Retina (tissue), 1 donor: ENCODE measurements at regions not wholly inside any gene's neighbourhood (a gene's known extent, or its start where the extent isn't known, plus 50 kb on each side); places are given as distances from the start of the nearest gene placed in this dataset.
"Not testable (repeated sequence)": the region's sequence is repeated elsewhere in the genome, so short reads cannot be mapped to it uniquely, and the experiment has no call there.

Experiments used
- DNase-seq: peaks from one replicate; pipeline ENCODE4 v3.0.0-alpha.2; 2016

DNA sequence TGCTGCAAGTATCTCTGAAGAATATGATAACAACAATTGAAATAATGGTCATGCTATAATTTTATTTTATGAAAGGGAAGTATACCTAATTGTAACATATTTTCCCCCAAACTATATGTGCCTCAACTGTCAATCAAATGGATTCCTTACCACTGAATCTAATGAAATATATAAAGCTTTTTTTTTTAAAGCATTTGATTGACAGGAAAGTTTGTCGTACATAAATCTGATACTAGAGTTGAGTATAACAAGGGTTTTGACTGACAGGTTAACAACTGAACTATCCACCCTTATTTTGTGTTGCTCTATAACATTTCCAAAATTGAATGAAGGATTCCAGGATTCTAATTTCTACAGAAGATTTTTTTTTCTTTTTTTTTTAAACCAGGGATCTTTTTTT lies 1333.3 kb upstream of the SLC39A10 start:
- DNase-seq, result no peak

DNA sequence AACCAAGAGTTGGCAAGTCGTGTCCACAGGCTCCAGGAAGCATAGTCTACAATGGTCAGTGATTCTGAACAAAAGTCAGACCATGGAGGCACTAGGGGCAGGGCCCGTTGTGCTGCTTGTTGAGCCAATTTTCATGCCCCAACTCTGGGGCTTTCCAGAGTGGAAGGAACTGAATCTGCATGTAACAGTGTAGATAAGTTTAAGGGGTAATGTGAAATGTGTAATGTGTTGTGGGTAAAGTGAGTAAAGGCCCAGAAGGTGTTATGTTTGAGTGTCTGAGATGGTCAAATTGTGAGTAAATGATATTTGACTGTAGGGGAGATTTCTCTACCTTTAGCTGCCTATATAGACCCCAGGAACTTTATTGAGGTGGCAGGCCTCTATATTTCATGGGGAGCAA lies 1336.5 kb upstream of the SLC39A10 start:
- DNase-seq, result no peak

DNA sequence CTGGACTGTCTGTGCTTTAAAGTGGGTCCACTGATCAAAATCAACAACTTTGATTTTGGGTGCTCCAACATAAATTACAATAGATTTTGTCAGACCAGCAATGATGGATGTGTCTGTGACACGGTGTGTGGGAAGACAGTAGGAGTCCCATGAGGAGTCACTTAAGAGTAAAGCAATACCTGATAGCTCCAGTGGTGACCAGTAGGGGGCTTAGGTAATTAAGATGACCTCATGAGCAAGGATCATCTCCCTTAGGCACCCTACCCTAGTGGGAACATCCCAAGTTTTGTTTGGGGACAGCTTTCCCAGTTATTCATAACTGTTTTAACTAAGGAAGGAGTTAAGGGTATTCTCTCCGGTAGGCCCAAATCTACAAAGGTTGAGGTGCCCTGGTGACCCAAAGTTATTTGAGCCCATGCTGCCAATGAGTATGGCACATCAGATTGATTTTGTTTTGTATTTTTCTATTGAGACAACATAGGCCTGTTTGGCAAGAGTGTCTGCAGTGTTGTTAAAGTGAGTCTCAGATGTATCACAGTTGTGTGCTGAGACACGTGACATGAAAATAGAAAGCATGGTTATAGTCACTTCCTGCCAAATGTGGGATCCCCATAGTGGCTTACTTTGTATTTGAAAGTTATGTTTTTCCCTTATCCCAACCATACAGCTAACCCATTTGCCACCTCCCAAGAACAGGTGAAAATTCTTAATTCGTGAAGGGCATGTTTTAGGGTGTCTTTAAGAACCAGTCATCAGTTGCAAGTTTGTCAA lies 1337.6 kb upstream of the SLC39A10 start:
- DNase-seq, result no peak

DNA sequence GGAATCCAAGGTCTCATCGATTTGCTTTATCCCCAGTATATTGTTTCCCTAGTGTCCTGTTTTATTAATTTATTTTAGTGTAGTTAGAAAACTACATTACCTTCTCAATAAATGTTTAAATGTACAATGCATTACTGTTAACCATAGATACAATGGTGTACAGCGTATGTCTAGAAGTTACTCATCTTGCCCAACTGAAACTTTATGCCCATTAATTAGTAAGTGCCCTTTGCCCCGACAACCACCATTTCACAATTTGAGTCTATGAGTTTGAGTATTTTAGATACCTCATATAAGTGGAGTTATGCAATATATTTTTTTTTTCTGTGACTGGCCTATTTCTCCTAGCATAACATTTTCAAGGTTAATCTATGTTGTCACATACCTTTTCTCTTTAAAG lies 1343.0 kb upstream of the SLC39A10 start:
- DNase-seq, result no peak

DNA sequence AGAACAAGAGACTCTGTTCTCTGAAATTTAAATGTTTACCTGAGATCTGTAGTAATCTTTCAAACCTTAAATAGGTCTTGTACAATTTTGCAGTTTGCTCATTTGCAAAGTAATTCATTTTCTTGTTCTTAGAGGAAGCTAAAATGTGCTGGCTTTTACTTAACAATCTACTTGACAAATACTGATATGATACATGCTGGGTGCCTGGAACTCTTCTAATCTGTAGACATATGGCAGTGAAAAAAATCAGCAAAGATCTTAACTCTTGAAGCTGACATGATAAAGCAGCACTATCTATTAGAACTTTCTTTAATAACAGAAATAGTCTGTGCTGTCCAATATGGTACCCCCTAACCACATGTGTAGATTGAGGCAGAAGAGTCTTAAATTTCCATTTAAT lies 1352.8 kb upstream of the SLC39A10 start:
- DNase-seq, result no peak

DNA sequence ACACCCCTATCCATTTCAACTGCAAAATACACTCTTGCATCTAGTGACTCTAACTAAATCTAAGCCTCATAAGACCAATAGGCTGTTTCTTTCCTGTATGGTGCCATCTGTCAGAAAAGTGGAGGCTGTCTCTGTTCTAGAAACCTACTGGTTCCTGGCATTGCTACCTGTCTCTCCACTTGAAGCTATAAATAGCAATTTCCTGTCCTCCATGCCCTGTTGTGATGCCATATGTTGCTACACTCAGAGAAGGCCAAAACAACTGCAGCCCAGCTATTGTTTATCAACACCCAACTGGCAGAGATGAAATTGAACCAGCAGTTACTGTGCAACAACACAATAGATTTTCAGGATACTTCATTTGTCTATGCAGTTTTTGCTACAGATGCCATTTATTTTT lies 1355.1 kb upstream of the SLC39A10 start:
- DNase-seq, result no peak

DNA sequence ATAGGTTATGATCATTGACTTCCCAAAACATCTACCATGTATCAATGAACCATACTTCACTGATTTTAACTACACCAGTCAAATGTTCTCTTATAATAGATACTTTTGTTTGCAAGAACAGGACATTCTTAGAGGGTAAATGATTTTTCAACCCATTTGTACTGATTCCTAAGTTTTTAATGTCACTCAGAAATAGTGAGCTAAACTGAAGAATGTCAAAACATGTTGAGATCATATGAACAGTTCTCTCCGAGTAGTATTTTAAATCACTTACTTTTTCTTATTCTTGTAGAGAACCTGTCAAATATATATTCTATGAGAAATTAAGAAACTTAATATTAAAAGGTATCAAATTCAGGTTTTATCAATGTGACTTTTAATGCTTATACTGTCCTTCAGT lies 1362.9 kb upstream of the SLC39A10 start:
- no peak for DNase-seq

DNA sequence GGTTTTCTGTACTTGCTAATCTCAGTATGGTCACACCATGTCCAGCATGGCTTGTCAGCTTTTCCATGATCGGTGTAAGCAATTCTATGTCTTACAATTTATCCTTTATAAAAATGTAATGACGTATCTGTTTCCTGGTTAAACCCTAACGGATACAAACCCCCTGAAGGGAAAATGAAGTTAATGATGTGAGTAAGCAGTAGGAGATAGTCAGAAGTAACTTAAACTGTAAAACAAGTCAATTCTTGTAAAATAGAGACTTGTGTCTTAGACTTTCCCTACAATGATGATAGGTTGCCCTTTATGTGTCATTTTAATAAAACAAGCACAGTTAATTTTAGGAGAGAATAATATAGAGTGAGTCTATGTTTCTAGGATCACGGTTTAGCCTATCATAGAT lies 1365.9 kb upstream of the SLC39A10 start:
- no peak for DNase-seq

DNA sequence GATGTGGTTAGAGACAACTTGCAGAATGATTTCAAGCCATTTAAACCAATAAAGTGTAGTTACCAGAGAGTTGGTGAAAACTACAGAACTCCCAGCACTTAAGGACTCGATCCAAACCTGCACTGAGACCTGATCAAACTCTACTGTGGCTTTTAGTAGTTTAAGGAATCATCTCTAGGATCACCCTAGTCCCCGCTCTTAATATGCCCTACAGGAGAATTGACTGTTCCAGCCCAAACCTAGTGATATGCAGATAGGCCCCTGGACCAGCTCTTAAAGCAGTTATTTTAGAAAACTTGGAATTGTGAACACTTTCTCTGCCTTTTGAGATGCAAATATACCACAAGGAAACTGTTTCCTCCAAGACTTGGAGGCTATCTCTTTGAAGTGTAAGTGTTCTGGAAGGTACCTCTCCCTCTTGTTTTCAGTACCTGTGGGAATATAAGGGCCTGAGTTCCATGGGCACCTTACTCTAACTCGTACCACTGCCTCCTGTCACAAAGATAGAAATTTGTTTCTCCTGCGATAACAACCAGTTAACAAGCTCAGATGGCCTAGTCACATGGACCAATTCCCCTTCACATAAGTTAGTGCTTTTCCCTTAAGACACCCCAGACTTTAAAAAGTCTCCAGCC lies 1367.2 kb upstream of the SLC39A10 start:
- DNase-seq, result no peak

DNA sequence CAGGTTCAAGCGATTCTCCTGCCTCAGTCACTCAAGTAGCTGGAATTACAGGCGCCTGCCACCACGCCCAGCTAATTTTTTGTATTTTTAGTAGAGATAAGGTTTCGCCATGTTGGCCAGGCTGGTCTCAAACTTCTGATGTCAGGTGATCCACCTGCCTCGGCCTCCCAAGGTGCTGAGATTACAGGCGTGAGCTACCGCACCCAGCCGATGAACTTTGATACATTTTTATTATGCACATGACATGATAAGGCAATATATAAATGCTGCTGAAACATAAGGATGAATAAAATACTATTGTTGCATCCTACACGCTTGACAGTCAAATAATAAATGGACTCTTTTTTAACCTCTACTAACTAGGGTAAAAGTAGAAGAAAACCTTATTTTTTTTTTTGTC lies 1380.4 kb upstream of the SLC39A10 start:
- DNase-seq, result not testable (repeated sequence)

DNA sequence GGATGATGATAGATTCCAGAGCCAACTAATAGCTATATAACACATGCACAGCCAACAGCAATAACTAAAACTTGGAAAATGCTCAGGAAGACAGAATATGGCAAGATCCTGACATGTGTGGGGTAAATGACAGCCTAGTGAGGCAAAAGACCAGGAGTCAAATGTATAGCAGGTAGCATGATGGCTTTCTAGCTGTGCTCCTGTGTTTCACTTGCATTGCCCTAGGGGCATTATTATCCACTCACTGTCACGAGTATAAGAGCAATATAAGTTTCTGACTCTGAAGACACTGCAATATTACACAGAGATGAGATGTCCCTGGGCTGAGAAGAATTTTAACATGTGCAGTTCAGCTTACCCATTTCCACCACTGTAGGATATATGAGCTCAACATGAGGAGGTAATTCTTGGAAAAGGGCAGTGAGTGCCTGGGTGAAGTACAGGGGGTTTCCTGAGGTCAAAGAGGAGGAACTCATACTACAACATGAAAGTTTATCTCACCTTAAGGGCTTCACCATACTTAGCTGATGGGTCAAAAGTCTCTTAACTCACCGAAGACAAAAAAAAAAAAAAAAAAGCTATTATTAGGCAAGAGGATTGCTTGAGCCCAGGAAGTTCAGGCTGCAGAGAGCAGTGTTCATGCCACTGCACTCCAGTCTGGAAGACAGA lies 1385.6 kb upstream of the SLC39A10 start:
- no peak for DNase-seq

DNA sequence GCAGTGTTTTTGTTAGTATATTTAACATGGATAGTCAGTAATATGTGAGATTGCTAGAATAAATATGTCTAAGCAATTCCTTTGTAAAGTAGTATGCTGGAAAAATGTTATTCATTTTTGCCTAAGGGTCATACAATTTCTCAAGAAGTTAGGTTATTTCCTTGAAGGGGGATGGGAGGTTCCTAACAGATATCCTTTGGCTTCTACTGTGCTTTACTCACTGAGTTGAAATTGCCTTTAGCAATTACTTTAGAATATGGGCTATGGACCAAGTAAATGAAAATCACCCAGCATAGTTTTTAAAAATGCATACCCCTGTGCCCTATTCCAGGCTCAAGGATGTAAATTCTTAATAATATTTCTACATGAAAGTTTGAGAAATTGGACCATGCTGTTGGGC lies 1386.4 kb upstream of the SLC39A10 start:
- no peak for DNase-seq

DNA sequence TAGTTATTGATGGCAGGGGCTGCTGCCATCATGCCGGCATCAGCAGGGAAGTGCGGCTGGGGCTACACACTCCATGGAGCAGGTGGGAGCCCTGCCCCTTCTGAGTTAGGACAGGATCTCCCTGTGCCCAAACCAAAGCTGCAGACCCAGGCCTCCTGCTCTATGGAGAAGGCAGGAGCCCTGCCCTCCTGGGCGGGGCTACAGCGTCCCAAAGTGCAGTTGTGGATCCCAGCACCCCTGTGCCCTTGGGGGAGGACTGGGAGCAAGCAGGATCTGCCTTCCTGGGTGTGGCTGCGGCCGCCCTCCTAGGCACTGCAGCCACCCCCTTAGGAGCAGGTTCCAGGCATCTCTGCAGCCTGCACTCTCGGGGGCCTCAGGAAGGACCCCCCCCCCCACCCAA lies 1392.4 kb upstream of the SLC39A10 start:
- no peak for DNase-seq

DNA sequence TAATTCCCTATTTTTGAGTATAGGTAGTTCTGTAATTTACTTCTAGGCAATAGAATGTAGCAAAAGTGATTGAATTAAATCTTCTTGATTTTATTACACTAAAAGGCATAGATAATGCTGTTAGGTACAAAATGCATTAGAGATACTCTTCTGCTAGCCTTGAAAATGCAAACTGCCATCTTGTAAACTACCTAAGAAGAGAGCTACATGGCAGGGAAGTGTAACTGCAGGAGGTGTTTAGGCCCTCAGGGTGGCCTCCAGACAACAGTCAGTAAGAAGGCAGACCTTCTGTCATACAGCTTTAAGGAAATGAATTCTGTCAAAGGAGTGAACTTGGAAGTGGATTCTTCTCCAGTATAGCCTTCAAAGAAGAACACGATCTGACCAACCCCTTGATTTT lies 1396.8 kb upstream of the SLC39A10 start:
- DNase-seq, result no peak

DNA sequence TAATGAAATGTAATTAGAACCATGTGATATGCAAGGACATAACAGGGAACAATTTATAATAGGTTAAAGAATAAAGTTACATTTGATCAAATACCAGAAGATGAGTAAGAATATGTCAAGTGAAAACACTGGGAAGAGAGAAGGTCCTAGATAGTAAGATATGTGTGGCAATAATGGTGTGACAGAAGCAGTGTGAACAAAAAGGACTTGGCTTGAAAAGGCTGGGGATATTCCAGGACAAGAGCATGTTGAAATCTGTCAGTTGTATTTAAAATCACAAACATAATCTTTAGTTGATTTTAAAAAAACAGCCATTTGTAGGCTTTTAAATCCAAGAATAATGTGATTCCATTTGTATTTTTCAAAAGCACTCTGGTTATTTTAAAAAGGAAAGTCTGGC lies 1399.9 kb upstream of the SLC39A10 start:
- DNase-seq, result no peak

DNA sequence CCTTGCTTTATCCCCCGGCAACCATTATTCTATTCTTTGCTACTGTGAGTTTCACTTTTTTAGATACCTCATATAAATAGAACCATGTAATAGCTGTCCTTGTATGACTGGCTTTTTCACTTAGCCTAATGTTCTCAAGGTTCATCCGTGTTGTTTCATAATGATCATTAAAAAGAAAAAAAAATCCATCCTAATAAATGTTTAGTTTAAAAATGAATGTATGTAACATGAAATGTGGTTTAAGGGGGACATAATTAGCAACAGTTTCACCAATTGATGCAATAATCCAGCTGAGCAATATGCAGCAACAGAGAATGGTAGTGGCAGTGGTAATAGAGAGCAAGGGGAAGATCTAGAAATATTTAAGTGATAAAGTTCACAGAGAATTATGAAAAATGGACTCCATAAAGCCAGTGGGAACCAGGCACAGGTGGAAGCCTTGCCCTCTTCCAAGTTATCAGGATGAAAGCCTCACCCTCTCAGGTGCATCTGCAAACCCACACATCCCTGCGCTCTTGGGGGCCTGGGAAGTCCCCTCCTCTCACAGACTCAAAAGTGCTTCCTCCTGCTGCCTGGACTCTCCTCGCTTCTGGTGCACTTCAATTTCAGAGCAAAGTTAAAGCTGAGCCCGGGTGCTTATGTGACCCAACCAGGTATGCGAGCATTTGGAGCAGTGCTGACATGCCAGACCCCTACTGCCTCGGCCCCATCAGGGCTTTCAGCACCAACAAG lies 1403.3 kb upstream of the SLC39A10 start:
- no peak for DNase-seq

DNA sequence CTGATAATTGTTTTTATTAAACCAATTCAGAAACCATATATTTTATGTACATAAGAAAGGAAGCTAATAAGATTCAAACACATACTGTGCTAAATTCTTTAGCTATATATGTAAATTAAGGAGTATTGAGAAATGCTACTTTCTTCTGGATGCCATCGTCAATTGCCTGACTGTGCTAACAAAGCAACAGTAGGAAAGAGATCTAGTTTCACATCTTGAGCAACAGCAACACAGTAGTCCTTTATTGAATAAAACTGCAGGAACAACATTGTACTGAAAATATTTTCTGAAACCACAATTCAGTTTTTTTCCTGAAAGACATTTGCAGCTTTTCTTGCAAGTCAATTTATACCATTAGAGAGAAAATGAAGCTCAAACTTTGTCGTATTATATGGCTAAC lies 1404.9 kb upstream of the SLC39A10 start:
- no peak for DNase-seq

DNA sequence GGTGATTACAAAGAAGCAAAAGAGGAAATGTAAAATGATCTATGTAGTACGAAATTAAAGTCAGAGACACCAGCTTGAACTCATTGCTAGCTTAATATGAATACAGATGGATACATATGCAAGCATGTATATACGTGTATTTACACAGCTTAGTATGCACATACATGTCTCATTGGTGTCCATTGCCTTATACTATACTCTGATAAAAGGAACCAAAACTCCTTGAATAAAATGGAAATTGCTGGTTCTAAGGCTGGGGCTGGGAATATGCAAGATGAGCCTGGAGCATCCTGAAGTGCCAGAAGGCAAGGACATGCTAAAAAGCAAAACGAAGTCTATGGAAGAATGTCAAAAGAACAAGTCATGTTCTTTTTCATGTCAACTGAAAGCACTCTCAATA lies 1424.4 kb upstream of the SLC39A10 start:
- no peak for DNase-seq

DNA sequence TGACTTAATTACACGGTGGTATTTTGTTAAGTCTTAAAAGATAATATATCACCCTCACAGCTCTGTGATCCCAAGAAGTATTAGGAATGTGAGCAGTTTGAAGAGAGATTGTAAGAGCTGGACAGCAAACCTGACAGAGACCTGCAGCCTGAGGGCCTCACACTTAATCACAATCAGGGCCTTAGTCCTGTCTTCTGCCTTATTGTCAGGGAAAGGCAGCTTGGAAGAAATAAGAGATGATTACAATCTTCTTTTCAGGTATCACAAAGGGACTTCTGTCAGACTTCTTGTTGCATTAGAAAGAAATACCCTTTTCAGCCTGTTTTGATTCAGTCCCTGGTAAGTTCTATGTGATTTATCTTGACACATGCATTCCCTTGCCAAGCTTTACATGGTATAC lies 1433.8 kb upstream of the SLC39A10 start:
- no peak for DNase-seq

DNA sequence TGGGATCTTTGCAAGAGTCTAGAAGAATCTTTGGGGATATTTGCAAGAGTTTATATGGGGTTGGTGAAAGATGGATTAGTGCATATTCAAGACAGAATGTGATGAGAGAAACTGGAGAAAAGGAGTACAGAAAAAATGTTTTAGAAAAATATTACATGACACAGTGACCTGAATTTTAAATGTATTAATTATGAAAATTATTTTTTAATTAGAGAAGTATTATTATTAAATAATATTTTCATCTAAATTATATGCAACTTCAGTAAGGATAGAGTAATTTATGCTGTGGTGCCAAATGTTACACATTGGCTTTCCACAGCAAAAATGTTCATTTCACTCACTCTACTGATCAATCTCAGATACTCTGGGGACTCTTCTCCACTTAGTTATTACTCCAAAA lies 1442.8 kb upstream of the SLC39A10 start:
- no peak for DNase-seq

DNA sequence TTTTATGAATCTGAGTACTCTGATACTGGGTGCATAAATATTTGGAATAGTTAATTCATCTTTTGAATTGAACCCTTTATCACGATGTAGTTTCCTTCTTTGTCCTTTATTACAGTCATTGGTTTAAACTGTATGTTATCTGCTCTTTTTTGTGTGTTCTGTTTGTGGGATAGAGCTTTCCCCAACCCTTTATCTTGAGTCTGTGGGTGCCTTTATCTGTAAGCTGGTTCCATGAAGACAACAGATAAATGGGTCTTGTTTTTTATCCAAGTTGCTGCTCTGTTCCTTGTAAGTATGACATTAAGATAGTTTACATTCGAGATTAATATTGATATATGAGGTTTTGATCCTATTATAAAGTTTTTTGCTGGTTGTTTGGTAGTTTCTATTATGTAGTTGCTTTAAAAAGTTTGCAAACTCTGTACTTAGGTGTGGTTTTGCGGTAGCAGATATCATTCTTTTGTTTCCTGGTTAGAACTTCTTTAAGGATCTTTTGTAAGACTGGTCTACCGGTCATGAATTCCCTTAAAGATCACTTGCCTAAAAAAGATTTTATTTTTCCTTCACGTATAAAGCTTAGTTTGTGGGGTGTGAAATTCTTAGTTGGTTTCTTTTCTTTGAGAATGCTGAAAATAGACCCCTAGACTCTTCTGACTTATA lies 1451.3 kb upstream of the SLC39A10 start:
- DNase-seq, result no peak

DNA sequence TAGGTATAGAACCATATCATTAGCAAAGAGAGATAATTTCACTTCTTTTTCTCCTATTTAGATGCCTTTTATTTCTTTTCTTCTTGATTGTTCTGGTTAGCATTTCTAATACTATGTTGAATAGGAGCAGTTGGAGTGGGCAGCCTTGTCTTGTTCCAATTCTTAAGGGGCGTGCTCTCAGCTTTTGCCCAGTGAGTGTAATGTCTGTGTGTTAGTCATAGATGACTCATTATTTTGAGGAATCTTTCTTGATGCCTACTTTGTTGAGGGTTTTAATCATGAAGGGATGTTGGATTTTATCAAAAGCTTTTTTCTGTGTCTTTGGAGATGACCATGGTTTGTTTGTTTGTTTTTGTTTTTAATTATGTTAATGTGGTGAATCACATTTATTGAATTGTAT lies 1453.1 kb upstream of the SLC39A10 start:
- DNase-seq, result no peak

DNA sequence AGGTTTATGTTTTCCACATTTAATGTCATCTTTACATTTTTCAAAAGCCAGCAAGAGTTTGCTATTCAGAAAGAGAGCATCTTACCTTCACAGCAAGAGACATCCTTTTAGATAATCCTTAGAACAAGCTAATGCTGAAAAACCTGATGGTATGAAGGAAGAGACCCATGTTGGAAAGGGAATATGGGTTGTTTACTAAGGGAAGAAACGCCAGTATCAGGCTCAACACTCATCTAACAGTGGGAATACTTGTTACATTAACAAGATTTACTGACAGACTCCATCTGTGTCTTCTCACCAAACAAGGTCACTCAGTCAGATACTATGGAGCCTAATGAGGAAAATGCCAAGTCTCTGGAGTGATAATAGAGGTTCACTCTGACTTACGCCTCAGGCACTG lies 1474.1 kb upstream of the SLC39A10 start:
- DNase-seq, result peak; percentile 6
